ENCODE measurements at regions not wholly inside any gene's neighbourhood (a gene's known extent, or its start where the extent isn't known, plus 50 kb on each side); places are given as distances from the start of the nearest gene placed in this dataset.

GRCh38 chr2:157067562-157067961 lies 189.9 kb upstream of the GALNT5 start:
- TF ChIP-seq TEAD4 (IDR thresholded peaks at IDR 0.05), result no peak
- TF ChIP-seq FOXM1 (IDR thresholded peaks at IDR 0.05; ENCODE audit: borderline replicate concordance, low read depth), result no peak
- no peak for TF ChIP-seq NFIC (IDR thresholded peaks at IDR 0.05)

- TF ChIP-seq CEBPB (IDR thresholded peaks at IDR 0.05), result no peak
- TF ChIP-seq EP300 (IDR thresholded peaks at IDR 0.05; ENCODE audit: borderline replicate concordance), result no peak
- no peak for TF ChIP-seq TCF12 (IDR thresholded peaks at IDR 0.05; ENCODE audit: low read depth)
- no peak for TF ChIP-seq FOXM1 (IDR thresholded peaks at IDR 0.05; ENCODE audit: borderline replicate concordance, low read depth)
- no peak for TF ChIP-seq CREB1 (IDR thresholded peaks at IDR 0.05; ENCODE audit: low read depth)
- TF ChIP-seq NFIC (IDR thresholded peaks at IDR 0.05), result no peak
- no peak for TF ChIP-seq ZBTB7A (IDR thresholded peaks at IDR 0.05; ENCODE audit: low read depth)
- TF ChIP-seq MAX (IDR thresholded peaks at IDR 0.05), result no peak
- no peak for TF ChIP-seq EGR1 (IDR thresholded peaks at IDR 0.05)
- no peak for TF ChIP-seq USF1 (IDR thresholded peaks at IDR 0.05)
- no peak for TF ChIP-seq TEAD4 (IDR thresholded peaks at IDR 0.05)
- no peak for TF ChIP-seq REST (IDR thresholded peaks at IDR 0.05; ENCODE audit: low read depth)
- TF ChIP-seq YY1 (IDR thresholded peaks at IDR 0.05; ENCODE audit: low read depth), result no peak
- no peak for TF ChIP-seq TAF1 (IDR thresholded peaks at IDR 0.05; ENCODE audit: low read depth)
- no peak for TF ChIP-seq RAD21 (IDR thresholded peaks at IDR 0.05; ENCODE audit: low read depth)
Measured at GRCh38 chr2:157068237-157068636, 189.3 kb upstream of the GALNT5 start.

GRCh38 chr2:157075924-157076323 lies 181.6 kb upstream of the GALNT5 start:
- no peak for TF ChIP-seq TAF1 (IDR thresholded peaks at IDR 0.05; ENCODE audit: low read depth)
- TF ChIP-seq FOXM1 (IDR thresholded peaks at IDR 0.05; ENCODE audit: borderline replicate concordance, low read depth), result no peak
- no peak for TF ChIP-seq ZBTB7A (IDR thresholded peaks at IDR 0.05; ENCODE audit: low read depth)
- no peak for TF ChIP-seq CEBPB (IDR thresholded peaks at IDR 0.05)
- no peak for TF ChIP-seq CREB1 (IDR thresholded peaks at IDR 0.05; ENCODE audit: low read depth)
- no peak for TF ChIP-seq TEAD4 (IDR thresholded peaks at IDR 0.05)
- TF ChIP-seq RAD21 (IDR thresholded peaks at IDR 0.05; ENCODE audit: low read depth), result no peak
- TF ChIP-seq EP300 (IDR thresholded peaks at IDR 0.05; ENCODE audit: borderline replicate concordance), result no peak
- no peak for TF ChIP-seq NFIC (IDR thresholded peaks at IDR 0.05)
- TF ChIP-seq USF1 (IDR thresholded peaks at IDR 0.05), result no peak
- TF ChIP-seq TCF12 (IDR thresholded peaks at IDR 0.05; ENCODE audit: low read depth), result no peak
- TF ChIP-seq MAX (IDR thresholded peaks at IDR 0.05), result no peak

GRCh38 chr2:157076526-157077161 lies 180.9 kb upstream of the GALNT5 start:
- no peak for TF ChIP-seq ZBTB7A (IDR thresholded peaks at IDR 0.05; ENCODE audit: low read depth)
- no peak for TF ChIP-seq YY1 (IDR thresholded peaks at IDR 0.05; ENCODE audit: low read depth)
- TF ChIP-seq CREB1 (IDR thresholded peaks at IDR 0.05; ENCODE audit: low read depth), result no peak
- TF ChIP-seq EP300 (IDR thresholded peaks at IDR 0.05; ENCODE audit: borderline replicate concordance), result no peak
- no peak for TF ChIP-seq RAD21 (IDR thresholded peaks at IDR 0.05; ENCODE audit: low read depth)
- no peak for TF ChIP-seq NFIC (IDR thresholded peaks at IDR 0.05)
- TF ChIP-seq TEAD4 (IDR thresholded peaks at IDR 0.05), result no peak
- no peak for TF ChIP-seq FOXM1 (IDR thresholded peaks at IDR 0.05; ENCODE audit: borderline replicate concordance, low read depth)
- no peak for TF ChIP-seq REST (IDR thresholded peaks at IDR 0.05; ENCODE audit: low read depth)

GRCh38 chr2:157077753-157078350 lies 179.7 kb upstream of the GALNT5 start:
- no peak for TF ChIP-seq USF1 (IDR thresholded peaks at IDR 0.05)
- TF ChIP-seq RAD21 (IDR thresholded peaks at IDR 0.05; ENCODE audit: low read depth), result no peak
- no peak for TF ChIP-seq TEAD4 (IDR thresholded peaks at IDR 0.05)
- no peak for TF ChIP-seq CEBPB (IDR thresholded peaks at IDR 0.05)
- TF ChIP-seq EGR1 (IDR thresholded peaks at IDR 0.05), result no peak
- no peak for TF ChIP-seq FOXM1 (IDR thresholded peaks at IDR 0.05; ENCODE audit: borderline replicate concordance, low read depth)
- TF ChIP-seq EP300 (IDR thresholded peaks at IDR 0.05; ENCODE audit: borderline replicate concordance), result no peak
